ENCODE measurements at regions not wholly inside any gene's neighbourhood (a gene's known extent, or its start where the extent isn't known, plus 50 kb on each side); places are given as distances from the start of the nearest gene placed in this dataset.

GRCh38 chr2:21260311-21260710 is 136.5 kb downstream of the TDRD15 start:
- TF ChIP-seq, protein P1, sequence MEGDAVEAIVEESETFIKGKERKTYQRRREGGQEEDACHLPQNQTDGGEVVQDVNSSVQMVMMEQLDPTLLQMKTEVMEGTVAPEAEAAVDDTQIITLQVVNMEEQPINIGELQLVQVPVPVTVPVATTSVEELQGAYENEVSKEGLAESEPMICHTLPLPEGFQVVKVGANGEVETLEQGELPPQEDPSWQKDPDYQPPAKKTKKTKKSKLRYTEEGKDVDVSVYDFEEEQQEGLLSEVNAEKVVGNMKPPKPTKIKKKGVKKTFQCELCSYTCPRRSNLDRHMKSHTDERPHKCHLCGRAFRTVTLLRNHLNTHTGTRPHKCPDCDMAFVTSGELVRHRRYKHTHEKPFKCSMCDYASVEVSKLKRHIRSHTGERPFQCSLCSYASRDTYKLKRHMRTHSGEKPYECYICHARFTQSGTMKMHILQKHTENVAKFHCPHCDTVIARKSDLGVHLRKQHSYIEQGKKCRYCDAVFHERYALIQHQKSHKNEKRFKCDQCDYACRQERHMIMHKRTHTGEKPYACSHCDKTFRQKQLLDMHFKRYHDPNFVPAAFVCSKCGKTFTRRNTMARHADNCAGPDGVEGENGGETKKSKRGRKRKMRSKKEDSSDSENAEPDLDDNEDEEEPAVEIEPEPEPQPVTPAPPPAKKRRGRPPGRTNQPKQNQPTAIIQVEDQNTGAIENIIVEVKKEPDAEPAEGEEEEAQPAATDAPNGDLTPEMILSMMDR (IDR thresholded peaks at IDR 0.05; ENCODE audit: low read depth, low read length), result no peak
- no peak for TF ChIP-seq EZH2phosphoT487 (IDR thresholded peaks at IDR 0.05; ENCODE audit: low read depth)
